GM23338 (cell line): ENCODE measurements at regions not wholly inside any gene's neighbourhood (a gene's known extent, or its start where the extent isn't known, plus 50 kb on each side); places are given as distances from the start of the nearest gene placed in this dataset.

ENCODE experiments used
- ATAC-seq: fragments of 200-7000 bp; cut with Tn5 transposase; 3 replicates; pipeline ENCODE4 v1.9.1; 2020
- DNase-seq: peaks from one replicate; pipeline ENCODE4 v3.0.0-alpha.2; 2015; ENCODE audit warnings: low spot score
- H2AFZ ChIP-seq: fragments of 200-600 bp; sonication (generic); 2 replicates; pipeline ENCODE4 v1.8.0; 2016; ENCODE audit warnings: antibody characterized with exemption, mild to moderate bottlenecking, moderate library complexity
- H3F3A ChIP-seq: fragments of 200-600 bp; sonication (generic); replicated peaks from 2 replicates; pipeline ENCODE4 v1.8.0; 2017; ENCODE audit warnings: antibody characterized with exemption, mixed run types, low read depth
- H3K27ac ChIP-seq: fragments of 200-600 bp; sonication (generic); 2 replicates; pipeline ENCODE4 v1.6.1; 2016; ENCODE audit warnings: low read depth
- H3K27me3 ChIP-seq: fragments of 200-600 bp; sonication (generic); 2 replicates; pipeline ENCODE4 v1.8.0; 2016; ENCODE audit warnings: mild to moderate bottlenecking, mixed run types, moderate library complexity; ENCODE audit not compliant: insufficient read depth
- H3K36me3 ChIP-seq: fragments of 200-600 bp; sonication (generic); 2 replicates; pipeline ENCODE4 v1.8.0; 2016; ENCODE audit warnings: mild to moderate bottlenecking; ENCODE audit not compliant: insufficient read depth
- H3K4me1 ChIP-seq: fragments of 200-600 bp; sonication (generic); 2 replicates; pipeline ENCODE4 v1.8.0; 2016; ENCODE audit warnings: mild to moderate bottlenecking, moderate library complexity; ENCODE audit not compliant: insufficient read depth
- H3K4me2 ChIP-seq: fragments of 200-600 bp; sonication (generic); 2 replicates; pipeline ENCODE4 v1.7.1; 2017; ENCODE audit warnings: mixed run types
- H3K4me3 ChIP-seq: fragments of 200-600 bp; sonication (generic); 2 replicates; pipeline ENCODE4 v1.6.1; 2016; ENCODE audit warnings: mixed run types
- H3K79me2 ChIP-seq: fragments of 200-600 bp; sonication (generic); replicated peaks from 2 replicates; pipeline ENCODE4 v1.8.0; 2017; ENCODE audit warnings: mild to moderate bottlenecking; ENCODE audit not compliant: insufficient read depth
- H3K9me2 ChIP-seq: fragments of 200-600 bp; sonication (generic); 2 replicates; pipeline ENCODE4 v1.8.0; 2017; ENCODE audit not compliant: insufficient read depth
- H4K20me1 ChIP-seq: fragments of 200-600 bp; sonication (generic); replicated peaks from 2 replicates; pipeline ENCODE4 v1.8.0; 2017; ENCODE audit warnings: mild to moderate bottlenecking; ENCODE audit not compliant: insufficient read depth
- H3K27ac Mint-ChIP-seq: 2 replicates; pipeline ENCODE4 v1.8.0; 2020; ENCODE audit warnings: inconsistent platforms, mild to moderate bottlenecking, moderate library complexity, mixed read lengths
- H3K27me3 Mint-ChIP-seq: 3 replicates; pipeline ENCODE4 v1.8.0; 2022; ENCODE audit warnings: low read depth, mild to moderate bottlenecking, moderate library complexity, mixed read lengths, inconsistent platforms; ENCODE audit not compliant: insufficient read depth, poor library complexity
- H3K36me3 Mint-ChIP-seq: 3 replicates; pipeline ENCODE4 v1.8.0; 2021; ENCODE audit warnings: low read depth, mild to moderate bottlenecking, inconsistent platforms, moderate library complexity, mixed read lengths
- H3K4me1 Mint-ChIP-seq: 3 replicates; pipeline ENCODE4 v1.8.0; 2020; ENCODE audit warnings: mild to moderate bottlenecking, inconsistent platforms, mixed read lengths
- H3K4me3 Mint-ChIP-seq: 3 replicates; pipeline ENCODE4 v1.8.0; 2021; ENCODE audit warnings: moderate library complexity, mild to moderate bottlenecking, inconsistent platforms, mixed read lengths
- H3K9me3 Mint-ChIP-seq: 3 replicates; pipeline ENCODE4 v1.8.0; 2020; ENCODE audit warnings: moderate library complexity, mild to moderate bottlenecking, inconsistent platforms, mixed read lengths
- CREB1 ChIP-seq: fragments of 250-450 bp; sonication (Bioruptor Pico); IDR thresholded peaks from 2 replicates; pipeline ENCODE4 v1.5.0; 2020; ENCODE audit warnings: low read depth, mild to moderate bottlenecking, moderate library complexity
- EZH2 ChIP-seq: fragments of 200-600 bp; sonication (generic); IDR thresholded peaks from one replicate; pipeline ENCODE4 v1.8.0; 2017; ENCODE audit warnings: antibody characterized with exemption, mild to moderate bottlenecking, low read depth; ENCODE audit not compliant: unreplicated experiment
- EZH2phosphoT487 ChIP-seq: fragments of 200-600 bp; sonication (generic); IDR thresholded peaks from one replicate; pipeline ENCODE4 v1.8.1; 2018; ENCODE audit warnings: antibody characterized with exemption; ENCODE audit not compliant: unreplicated experiment
- POLR2AphosphoS5 ChIP-seq: IDR thresholded peaks from 2 replicates; pipeline ENCODE4 v1.6.1; 2016; ENCODE audit warnings: antibody characterized with exemption, low read depth
- STAT1 ChIP-seq: IDR thresholded peaks from one replicate; pipeline ENCODE4 v1.6.1; 2016; ENCODE audit warnings: antibody characterized with exemption; ENCODE audit not compliant: unreplicated experiment
- ZNF114 ChIP-seq: fragments of 250-450 bp; sonication (Bioruptor Pico); IDR thresholded peaks from 2 replicates; pipeline ENCODE4 v1.5.0; 2020; ENCODE audit warnings: mild to moderate bottlenecking, moderate library complexity
- ZNF331 ChIP-seq: fragments of 250-450 bp; sonication (Bioruptor Pico); IDR thresholded peaks from 2 replicates; pipeline ENCODE4 v1.5.0; 2020; ENCODE audit warnings: low read depth, mild to moderate bottlenecking, moderate library complexity
- TF ChIP-seq, protein P1 (sequence below): fragments of 250-450 bp; sonication (Bioruptor Pico); IDR thresholded peaks from 2 replicates; pipeline ENCODE4 v1.5.0; 2020; ENCODE audit warnings: mild to moderate bottlenecking, moderate library complexity
- TF ChIP-seq, protein P2 (sequence below), 2 experiments: fragments of 200-600 bp in 1 of 2; sonication (generic) in 1 of 2; conservative IDR thresholded peaks; 2 replicates each; pipeline versions ENCODE4 v1.5.1 to v1.6.1; 2016 to 2017; ENCODE audit warnings: antibody characterized with exemption in 2 of 2, low read depth in 2 of 2, mild to moderate bottlenecking in 2 of 2, moderate library complexity in 1 of 2
- TF ChIP-seq, protein P3 (sequence below): IDR thresholded peaks from one replicate; pipeline ENCODE4 v1.6.1; 2018; ENCODE audit warnings: antibody characterized with exemption; ENCODE audit not compliant: unreplicated experiment

DNA sequence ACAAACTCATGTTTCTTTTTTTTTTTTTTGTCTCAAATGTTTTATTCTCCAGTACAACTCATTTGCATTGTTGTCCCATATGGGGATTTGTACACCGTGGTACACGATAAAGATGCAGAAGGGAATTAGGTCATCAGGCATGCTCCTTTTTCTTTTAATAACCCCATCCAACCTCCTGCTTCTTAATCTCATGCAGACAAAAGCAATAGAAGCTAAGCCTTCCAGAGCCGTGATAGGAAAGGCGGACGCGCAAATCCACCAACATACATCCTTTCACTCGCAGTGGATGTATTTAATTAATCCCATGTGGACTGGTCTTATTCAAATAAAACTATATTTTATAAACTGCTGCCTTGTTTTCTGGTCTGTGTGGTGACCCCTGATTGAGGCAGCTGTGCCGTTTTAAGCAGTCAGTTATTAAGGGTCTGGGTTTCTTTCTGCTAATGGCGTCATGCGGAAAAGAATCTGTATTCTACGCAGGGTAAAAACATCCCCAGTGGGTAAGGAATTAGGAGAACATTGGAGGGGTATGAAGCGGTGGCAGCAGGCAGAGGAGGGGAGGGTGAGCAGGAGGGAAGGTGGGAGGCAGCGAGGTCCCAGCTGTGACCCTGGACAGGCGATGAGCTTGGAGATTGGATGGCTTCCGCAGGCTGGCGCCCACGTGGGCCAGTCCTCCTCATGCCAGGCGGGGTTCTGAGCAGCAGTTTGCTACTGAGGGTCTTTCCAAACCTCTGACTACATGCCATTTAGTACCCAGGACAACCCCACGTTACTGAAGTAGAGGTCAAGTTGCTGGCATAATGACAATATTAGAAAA, 172.8 kb downstream of the LINC00237 start (continued):
- TF ChIP-seq, protein P1, sequence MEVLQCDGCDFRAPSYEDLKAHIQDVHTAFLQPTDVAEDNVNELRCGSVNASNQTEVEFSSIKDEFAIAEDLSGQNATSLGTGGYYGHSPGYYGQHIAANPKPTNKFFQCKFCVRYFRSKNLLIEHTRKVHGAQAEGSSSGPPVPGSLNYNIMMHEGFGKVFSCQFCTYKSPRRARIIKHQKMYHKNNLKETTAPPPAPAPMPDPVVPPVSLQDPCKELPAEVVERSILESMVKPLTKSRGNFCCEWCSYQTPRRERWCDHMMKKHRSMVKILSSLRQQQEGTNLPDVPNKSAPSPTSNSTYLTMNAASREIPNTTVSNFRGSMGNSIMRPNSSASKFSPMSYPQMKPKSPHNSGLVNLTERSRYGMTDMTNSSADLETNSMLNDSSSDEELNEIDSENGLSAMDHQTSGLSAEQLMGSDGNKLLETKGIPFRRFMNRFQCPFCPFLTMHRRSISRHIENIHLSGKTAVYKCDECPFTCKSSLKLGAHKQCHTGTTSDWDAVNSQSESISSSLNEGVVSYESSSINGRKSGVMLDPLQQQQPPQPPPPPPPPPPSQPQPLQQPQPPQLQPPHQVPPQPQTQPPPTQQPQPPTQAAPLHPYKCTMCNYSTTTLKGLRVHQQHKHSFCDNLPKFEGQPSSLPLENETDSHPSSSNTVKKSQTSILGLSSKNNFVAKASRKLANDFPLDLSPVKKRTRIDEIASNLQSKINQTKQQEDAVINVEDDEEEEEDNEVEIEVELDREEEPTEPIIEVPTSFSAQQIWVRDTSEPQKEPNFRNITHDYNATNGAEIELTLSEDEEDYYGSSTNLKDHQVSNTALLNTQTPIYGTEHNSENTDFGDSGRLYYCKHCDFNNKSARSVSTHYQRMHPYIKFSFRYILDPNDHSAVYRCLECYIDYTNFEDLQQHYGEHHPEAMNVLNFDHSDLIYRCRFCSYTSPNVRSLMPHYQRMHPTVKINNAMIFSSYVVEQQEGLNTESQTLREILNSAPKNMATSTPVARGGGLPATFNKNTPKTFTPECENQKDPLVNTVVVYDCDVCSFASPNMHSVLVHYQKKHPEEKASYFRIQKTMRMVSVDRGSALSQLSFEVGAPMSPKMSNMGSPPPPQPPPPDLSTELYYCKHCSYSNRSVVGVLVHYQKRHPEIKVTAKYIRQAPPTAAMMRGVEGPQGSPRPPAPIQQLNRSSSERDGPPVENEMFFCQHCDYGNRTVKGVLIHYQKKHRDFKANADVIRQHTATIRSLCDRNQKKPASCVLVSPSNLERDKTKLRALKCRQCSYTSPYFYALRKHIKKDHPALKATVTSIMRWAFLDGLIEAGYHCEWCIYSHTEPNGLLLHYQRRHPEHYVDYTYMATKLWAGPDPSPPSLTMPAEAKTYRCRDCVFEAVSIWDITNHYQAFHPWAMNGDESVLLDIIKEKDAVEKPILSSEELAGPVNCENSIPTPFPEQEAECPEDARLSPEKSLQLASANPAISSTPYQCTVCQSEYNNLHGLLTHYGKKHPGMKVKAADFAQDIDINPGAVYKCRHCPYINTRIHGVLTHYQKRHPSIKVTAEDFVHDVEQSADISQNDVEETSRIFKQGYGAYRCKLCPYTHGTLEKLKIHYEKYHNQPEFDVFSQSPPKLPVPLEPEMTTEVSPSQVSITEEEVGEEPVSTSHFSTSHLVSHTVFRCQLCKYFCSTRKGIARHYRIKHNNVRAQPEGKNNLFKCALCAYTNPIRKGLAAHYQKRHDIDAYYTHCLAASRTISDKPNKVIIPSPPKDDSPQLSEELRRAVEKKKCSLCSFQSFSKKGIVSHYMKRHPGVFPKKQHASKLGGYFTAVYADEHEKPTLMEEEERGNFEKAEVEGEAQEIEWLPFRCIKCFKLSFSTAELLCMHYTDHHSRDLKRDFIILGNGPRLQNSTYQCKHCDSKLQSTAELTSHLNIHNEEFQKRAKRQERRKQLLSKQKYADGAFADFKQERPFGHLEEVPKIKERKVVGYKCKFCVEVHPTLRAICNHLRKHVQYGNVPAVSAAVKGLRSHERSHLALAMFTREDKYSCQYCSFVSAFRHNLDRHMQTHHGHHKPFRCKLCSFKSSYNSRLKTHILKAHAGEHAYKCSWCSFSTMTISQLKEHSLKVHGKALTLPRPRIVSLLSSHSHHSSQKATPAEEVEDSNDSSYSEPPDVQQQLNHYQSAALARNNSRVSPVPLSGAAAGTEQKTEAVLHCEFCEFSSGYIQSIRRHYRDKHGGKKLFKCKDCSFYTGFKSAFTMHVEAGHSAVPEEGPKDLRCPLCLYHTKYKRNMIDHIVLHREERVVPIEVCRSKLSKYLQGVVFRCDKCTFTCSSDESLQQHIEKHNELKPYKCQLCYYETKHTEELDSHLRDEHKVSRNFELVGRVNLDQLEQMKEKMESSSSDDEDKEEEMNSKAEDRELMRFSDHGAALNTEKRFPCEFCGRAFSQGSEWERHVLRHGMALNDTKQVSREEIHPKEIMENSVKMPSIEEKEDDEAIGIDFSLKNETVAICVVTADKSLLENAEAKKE (CRISPR knock-in tag): no peak
- no peak for TF ChIP-seq ZNF114
- no peak for TF ChIP-seq EZH2phosphoT487
- TF ChIP-seq, protein P2, sequence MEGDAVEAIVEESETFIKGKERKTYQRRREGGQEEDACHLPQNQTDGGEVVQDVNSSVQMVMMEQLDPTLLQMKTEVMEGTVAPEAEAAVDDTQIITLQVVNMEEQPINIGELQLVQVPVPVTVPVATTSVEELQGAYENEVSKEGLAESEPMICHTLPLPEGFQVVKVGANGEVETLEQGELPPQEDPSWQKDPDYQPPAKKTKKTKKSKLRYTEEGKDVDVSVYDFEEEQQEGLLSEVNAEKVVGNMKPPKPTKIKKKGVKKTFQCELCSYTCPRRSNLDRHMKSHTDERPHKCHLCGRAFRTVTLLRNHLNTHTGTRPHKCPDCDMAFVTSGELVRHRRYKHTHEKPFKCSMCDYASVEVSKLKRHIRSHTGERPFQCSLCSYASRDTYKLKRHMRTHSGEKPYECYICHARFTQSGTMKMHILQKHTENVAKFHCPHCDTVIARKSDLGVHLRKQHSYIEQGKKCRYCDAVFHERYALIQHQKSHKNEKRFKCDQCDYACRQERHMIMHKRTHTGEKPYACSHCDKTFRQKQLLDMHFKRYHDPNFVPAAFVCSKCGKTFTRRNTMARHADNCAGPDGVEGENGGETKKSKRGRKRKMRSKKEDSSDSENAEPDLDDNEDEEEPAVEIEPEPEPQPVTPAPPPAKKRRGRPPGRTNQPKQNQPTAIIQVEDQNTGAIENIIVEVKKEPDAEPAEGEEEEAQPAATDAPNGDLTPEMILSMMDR (conservative IDR thresholded peaks at IDR 0.05; ENCODE audit: low read depth in 2 of 2): no peak
- TF ChIP-seq CREB1 (CRISPR knock-in tag): no peak
- TF ChIP-seq POLR2AphosphoS5: no peak

DNA sequence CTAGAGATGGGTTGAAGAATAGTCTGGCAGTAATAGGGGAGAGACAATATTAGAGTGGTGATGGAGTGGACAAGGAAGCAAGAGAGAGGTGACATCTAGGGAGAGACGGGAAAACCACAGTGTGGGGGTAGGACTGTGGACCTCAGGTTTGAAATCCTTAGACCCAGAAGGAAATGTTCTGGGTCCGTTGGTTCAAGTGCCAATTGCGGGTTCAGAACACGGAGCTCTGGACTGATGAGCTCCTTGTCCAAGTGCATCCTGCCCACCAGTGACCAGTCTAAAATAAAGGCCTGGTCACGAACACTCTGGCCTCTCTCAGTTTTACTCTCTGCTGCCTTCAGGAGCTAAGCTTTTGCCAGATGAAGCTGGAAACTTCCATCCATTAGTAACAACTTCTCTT, 174.0 kb downstream of the LINC00237 start:
- no peaks in the 10 kb centered on the region for H3K27me3 ChIP-seq

More for the DNA sequence above, 174.0 kb downstream of the LINC00237 start:
- no peak for ATAC-seq
- peaks cover 5% of the 10 kb centered on the region for H3K27me3 Mint-ChIP-seq
- no peak overlapping the region for H3K4me3 Mint-ChIP-seq
- no peaks in the 10 kb centered on the region for H3F3A ChIP-seq
- no peak overlapping the region for H3K27ac ChIP-seq
- no peak for TF ChIP-seq STAT1
- no peak for TF ChIP-seq EZH2
- TF ChIP-seq ZNF331 (CRISPR knock-in tag): no peak
- TF ChIP-seq, protein P3, sequence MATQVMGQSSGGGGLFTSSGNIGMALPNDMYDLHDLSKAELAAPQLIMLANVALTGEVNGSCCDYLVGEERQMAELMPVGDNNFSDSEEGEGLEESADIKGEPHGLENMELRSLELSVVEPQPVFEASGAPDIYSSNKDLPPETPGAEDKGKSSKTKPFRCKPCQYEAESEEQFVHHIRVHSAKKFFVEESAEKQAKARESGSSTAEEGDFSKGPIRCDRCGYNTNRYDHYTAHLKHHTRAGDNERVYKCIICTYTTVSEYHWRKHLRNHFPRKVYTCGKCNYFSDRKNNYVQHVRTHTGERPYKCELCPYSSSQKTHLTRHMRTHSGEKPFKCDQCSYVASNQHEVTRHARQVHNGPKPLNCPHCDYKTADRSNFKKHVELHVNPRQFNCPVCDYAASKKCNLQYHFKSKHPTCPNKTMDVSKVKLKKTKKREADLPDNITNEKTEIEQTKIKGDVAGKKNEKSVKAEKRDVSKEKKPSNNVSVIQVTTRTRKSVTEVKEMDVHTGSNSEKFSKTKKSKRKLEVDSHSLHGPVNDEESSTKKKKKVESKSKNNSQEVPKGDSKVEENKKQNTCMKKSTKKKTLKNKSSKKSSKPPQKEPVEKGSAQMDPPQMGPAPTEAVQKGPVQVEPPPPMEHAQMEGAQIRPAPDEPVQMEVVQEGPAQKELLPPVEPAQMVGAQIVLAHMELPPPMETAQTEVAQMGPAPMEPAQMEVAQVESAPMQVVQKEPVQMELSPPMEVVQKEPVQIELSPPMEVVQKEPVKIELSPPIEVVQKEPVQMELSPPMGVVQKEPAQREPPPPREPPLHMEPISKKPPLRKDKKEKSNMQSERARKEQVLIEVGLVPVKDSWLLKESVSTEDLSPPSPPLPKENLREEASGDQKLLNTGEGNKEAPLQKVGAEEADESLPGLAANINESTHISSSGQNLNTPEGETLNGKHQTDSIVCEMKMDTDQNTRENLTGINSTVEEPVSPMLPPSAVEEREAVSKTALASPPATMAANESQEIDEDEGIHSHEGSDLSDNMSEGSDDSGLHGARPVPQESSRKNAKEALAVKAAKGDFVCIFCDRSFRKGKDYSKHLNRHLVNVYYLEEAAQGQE: no peak
- TF ChIP-seq CREB1 (CRISPR knock-in tag): no peak
- no peak overlapping the region for H2AFZ ChIP-seq
- peaks cover 3% of the 10 kb centered on the region; the same call in 2 of the 3 replicates for H3K4me1 Mint-ChIP-seq
- no peak for DNase-seq
- H3K4me1 ChIP-seq: no peaks in the 10 kb centered on the region
- no peaks in the 10 kb centered on the region for H3K36me3 Mint-ChIP-seq
- no peak overlapping the region for H3K27ac Mint-ChIP-seq
- no peaks in the 10 kb centered on the region for H3K79me2 ChIP-seq
- H3K36me3 ChIP-seq: no peaks in the 10 kb centered on the region
- no peaks in the 10 kb centered on the region for H4K20me1 ChIP-seq
- H3K4me2 ChIP-seq: no peak overlapping the region
- H3K4me3 ChIP-seq: no peak overlapping the region
- peaks cover 8% of the 10 kb centered on the region for H3K9me2 ChIP-seq
- no peaks in the 10 kb centered on the region; the same call in 2 of the 3 replicates for H3K9me3 Mint-ChIP-seq
